Activated CD4-positive, alpha-beta T cell treated with anti-CD3 and anti-CD28 coated beads for 48 hours (primary cell): ENCODE measurements at regions not wholly inside any gene's neighbourhood (a gene's known extent, or its start where the extent isn't known, plus 50 kb on each side); places are given as distances from the start of the nearest gene placed in this dataset.
"Not testable (repeated sequence)": the region's sequence is repeated elsewhere in the genome, so short reads cannot be mapped to it uniquely, and the experiment has no call there.

Experiments used
- DNase-seq: peaks from one replicate; pipeline ENCODE4 v3.0.0-alpha.2; 2020

GRCh38 chr14:82757776-82758175, 1224.1 kb upstream of the SEL1L start:
- no peak for DNase-seq

DNA sequence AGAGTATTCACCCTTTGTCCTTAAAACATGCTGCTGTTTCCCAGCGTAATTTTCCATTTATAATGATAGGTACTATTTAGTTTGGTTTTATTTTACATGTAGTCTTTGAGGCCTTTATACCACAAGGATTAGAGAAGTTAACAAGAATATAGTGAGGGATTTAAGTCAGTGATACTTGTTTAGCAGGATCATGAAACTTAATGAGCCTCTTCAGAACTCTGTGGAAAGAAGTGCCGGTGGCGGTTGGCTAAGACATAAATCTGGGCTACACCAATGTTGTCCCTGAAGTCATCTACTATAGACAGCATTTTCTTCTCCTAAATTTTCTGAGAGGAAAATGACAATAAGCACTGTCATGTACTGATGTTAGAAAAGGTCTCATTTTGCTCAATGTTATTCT, 1226.0 kb upstream of the SEL1L start:
- DNase-seq, result no peak

GRCh38 chr14:82766123-82766522, 1232.5 kb upstream of the SEL1L start:
- DNase-seq, result no peak

GRCh38 chr14:82766996-82767395, 1233.3 kb upstream of the SEL1L start:
- no peak for DNase-seq

DNA sequence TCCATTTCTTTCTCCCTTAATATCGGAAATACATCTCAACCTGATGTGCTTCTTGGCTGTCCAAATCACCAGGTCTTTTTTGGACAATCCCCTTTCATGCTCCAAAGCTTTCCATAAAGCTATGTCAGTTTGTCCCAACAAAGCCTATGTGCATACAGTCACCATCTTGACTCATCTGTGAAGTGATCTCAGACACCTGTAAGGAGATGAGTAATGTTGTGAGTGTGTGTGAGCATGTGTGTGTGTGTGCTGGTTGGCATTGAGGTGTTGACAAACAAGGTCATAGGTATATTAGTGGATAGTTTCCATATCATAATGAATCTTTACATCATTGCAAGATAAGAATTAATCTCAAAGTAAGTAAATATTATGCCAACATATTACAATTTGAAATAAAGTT, 1243.3 kb upstream of the SEL1L start:
- no peak for DNase-seq

DNA sequence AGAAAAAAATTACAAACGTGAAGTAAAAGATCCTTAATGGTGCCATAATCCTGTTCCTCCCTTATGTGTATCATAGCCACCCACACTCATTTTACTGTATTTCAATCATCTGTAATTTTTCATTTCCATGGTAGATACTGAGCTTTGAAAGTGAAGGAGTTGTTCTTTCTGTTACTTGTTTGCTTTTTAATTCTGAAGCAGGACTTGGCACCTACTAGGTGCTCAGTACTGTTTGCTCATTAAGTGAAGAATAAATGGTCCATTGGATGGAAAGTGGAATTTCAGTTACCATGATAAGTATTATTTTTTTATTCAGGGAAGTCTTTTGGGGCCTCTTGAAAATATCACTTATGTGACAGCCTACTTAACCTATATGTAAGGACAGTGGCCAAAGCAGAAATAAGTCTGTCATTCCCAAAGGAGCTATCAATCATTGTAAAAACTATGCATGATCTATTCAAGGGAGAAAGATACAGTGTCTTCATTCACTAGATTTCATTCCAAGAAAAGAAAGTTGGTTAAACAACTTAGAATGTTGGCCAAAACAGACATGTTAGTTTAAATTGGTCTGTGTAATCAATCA, 1244.4 kb upstream of the SEL1L start:
- no peak for DNase-seq

GRCh38 chr14:82778601-82779000, 1244.9 kb upstream of the SEL1L start:
- DNase-seq, result no peak

- no peak for DNase-seq
These were observed 1245.6 kb upstream of the SEL1L start for GRCh38 chr14:82779301-82779700.

GRCh38 chr14:82785756-82786482, 1252.3 kb upstream of the SEL1L start:
- DNase-seq, result no peak

DNA sequence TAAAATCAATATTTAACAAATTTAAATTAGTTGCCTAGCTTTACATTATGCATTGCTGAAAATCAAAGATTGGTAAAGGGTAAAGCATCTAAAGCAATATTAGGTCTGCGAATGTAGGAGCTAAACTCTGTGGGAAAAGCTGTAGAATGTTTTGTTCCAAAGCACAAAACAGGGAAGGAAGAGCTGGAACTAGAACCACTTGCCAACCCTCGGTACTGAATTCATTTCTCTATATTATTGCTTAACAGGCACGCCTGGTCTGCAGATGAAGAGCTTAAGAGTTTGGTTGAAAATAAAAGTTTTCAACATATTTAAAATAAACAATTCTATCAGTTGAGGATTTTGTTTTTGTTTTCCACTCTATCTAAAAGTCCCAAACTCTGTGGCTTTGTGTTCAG, 1252.8 kb upstream of the SEL1L start:
- DNase-seq, result no peak

DNA sequence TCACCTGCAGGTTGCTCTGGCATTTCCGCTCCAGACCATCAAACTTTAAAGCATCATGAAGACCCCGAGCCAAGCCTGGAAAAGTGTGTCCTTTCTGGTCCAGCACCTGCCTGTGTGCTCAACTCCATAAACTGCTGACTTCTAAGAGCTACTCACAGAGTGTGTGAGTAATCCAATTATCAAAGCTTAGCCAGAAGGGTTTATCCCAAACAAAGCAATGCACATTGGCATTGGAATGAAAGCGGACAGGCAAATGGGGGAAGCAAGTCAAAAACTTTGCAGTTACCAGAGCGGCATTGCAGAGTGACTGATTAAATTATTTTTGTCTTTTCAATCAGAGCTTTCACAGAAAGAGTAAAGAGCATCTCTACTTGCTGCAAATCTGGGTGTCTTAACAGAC, 1262.4 kb upstream of the SEL1L start:
- no peak for DNase-seq

- no peak for DNase-seq
These were observed 1264.6 kb upstream of the SEL1L start for GRCh38 chr14:82798276-82798675.

GRCh38 chr14:82805892-82806825, 1272.5 kb upstream of the SEL1L start:
- no peak for DNase-seq

- no peak for DNase-seq
These were observed 1277.6 kb upstream of the SEL1L start for GRCh38 chr14:82811246-82811645.

DNA sequence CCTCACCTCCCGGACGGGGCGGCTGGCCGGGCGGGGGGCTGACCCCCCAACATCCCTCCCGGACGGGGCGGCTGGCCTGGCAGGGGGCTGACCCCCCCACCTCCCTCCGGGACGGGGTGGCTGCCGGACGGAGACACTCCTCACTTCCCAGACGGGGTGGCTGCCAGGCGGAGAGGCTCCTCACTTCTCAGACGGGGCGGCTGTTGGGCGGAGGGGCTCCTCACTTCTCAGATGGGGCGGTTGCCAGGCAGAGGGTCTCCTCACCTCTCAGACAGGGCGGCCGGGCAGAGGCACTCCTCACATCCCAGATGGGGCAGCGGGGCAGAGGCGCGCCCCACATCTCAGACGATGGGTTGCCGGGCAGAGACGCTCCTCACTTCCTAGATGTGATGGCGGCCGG, 1280.7 kb upstream of the SEL1L start:
- DNase-seq, result not testable (repeated sequence)

GRCh38 chr14:82830596-82830995, 1296.9 kb upstream of the SEL1L start:
- DNase-seq, result no peak

DNA sequence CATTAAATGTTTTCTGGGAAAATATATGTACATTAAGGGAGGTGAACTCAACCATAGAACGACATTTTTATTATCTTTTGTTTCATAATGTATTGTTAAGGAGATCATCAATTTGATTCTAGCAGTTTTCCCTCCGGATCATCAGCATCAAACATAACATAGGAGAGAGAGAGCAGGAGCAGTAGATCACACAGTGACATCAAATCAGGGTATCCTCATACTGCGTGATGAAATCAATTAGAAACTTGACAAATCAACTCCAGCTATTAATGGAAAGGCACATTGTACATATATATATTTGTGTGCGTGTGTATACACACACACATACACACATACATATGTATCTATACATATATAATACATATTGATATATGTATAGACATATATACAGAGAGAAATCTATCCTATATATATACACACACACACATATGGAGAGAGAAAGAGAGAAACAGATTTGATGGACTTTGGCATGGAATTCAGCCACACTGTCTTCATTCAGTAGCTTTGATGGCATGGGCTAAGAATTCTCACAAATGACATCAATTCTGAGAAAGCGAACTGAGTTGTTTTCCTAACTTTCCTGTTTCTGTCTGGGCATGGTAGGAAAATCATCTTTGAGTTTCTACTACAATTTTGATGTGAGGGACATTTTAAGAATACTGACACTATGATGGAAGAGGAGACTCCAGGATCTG, 1302.8 kb upstream of the SEL1L start:
- DNase-seq, result no peak

- no peak for DNase-seq
These were observed 1304.0 kb upstream of the SEL1L start for GRCh38 chr14:82837611-82838140.

GRCh38 chr14:82850576-82850975, 1316.9 kb upstream of the SEL1L start:
- no peak for DNase-seq

GRCh38 chr14:82854131-82854530, 1320.5 kb upstream of the SEL1L start:
- DNase-seq, result no peak

GRCh38 chr14:82854901-82855300, 1321.2 kb upstream of the SEL1L start:
- no peak for DNase-seq

DNA sequence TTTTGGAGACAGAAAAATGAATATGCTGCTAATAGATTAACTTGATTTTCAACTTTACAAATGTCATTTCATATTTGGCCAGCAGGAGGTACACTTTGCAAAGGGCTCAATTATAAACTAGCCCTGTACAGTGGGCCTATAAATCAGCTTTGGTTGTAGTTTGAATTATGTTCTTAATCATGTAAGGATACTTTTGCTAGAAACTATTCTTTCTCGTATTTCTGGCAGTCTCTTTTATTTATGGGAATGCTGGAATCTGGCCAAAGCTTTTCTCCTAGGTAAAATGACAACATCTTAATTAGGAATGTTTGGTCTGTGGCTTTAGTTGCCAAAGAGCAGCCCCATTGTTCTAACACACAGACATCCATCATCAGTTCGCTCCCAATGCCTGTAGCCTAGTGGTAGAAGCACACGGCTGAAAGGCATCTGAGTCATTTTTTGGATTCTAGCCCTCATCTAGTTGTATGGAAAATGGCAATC, 1322.3 kb upstream of the SEL1L start:
- no peak for DNase-seq

DNA sequence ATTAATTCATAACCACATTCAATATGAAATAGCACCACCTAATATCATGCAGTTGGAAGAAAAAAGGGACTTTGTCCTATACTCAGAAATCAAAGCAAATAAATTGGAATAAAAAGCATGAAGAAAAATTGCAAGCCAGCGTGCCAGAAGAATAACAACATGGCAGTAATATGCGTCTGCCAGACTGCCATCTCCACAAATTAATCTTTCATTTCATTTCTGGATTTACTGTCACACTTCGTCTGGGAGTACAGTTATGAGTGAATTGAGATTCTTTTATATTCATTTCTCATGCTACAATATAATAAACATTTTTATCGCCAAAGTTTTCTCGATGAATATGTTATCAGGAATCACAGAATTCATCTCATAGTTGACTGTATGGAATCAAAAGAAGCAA, 1327.7 kb upstream of the SEL1L start:
- no peak for DNase-seq
